IMR-90 (cell line): ENCODE measurements at regions not wholly inside any gene's neighbourhood (a gene's known extent, or its start where the extent isn't known, plus 50 kb on each side); places are given as distances from the start of the nearest gene placed in this dataset.

Experiments used
- ATAC-seq: fragments of 200-7000 bp; cut with Tn5 transposase; 2 replicates; pipeline ENCODE4 v1.9.1; 2020; ENCODE audit warnings: low read depth, mild to moderate bottlenecking, moderate library complexity
- BruUV-seq: library from RNA; stranded (reverse); fragments of 400-500 nt; replicated peaks from 2 replicates; lab custom pipeline; 2021; lab: Mats Ljungman, UMichigan
- CTCF ChIA-PET: fragments of 300-600 bp; formaldehyde crosslinking; extraction: SDS; loops from one replicate; lab custom pipeline; 2021; ENCODE audit warnings: antibody characterized with exemption; lab: Yijun Ruan, JAX
- POLR2A ChIA-PET: fragments of 300-600 bp; sonication (Branson Sonifier 250); formaldehyde crosslinking; loops from one replicate; lab custom pipeline; 2022; ENCODE audit warnings: antibody characterized with exemption; ENCODE audit not compliant: unreplicated experiment; lab: Charles Lee
- DNase-seq: peaks from one replicate; pipeline ENCODE4 v3.0.0; 2013
- H2AFZ ChIP-seq: replicated peaks from 2 replicates; pipeline ENCODE3; 2013; ENCODE audit warnings: low read length, mild to moderate bottlenecking; ENCODE audit not compliant: poor library complexity
- H2AK5ac ChIP-seq: 2 replicates; pipeline ENCODE4 v1.6.1; 2013; ENCODE audit warnings: low read depth, low read length, inconsistent platforms
- H2AK9ac ChIP-seq: replicated peaks from 2 replicates; pipeline ENCODE3; 2013; ENCODE audit warnings: mild to moderate bottlenecking, low read depth, low read length, moderate library complexity; ENCODE audit not compliant: poor library complexity
- H2BK120ac ChIP-seq: 2 replicates; pipeline ENCODE4 v1.6.1; 2013; ENCODE audit warnings: low read depth, low read length, inconsistent platforms
- H2BK15ac ChIP-seq: 3 replicates; pipeline ENCODE4 v1.6.1; 2013; ENCODE audit warnings: low read depth, low read length, inconsistent platforms
- H2BK20ac ChIP-seq: 2 replicates; pipeline ENCODE4 v1.6.1; 2013; ENCODE audit warnings: low read depth, mild to moderate bottlenecking, inconsistent platforms, low read length, moderate library complexity
- H2BK5ac ChIP-seq: 2 replicates; pipeline ENCODE4 v1.6.1; 2013; ENCODE audit warnings: mild to moderate bottlenecking, low read depth, low read length, inconsistent platforms; ENCODE audit not compliant: poor library complexity, severe bottlenecking
- H3K14ac ChIP-seq: replicated peaks from 2 replicates; pipeline ENCODE4 v1.6.1; 2013; ENCODE audit warnings: low read depth, low read length, inconsistent platforms
- H3K18ac ChIP-seq: 2 replicates; pipeline ENCODE4 v1.6.1; 2013; ENCODE audit warnings: low read depth, low read length, control low read depth
- H3K23ac ChIP-seq: 2 replicates; pipeline ENCODE4 v1.6.1; 2013; ENCODE audit warnings: low read depth, low read length, inconsistent platforms
- H3K27ac ChIP-seq: 2 replicates; pipeline ENCODE4 v1.5.1; 2013; ENCODE audit warnings: mild to moderate bottlenecking, control low read depth, low read length; ENCODE audit not compliant: insufficient read depth
- H3K27me3 ChIP-seq: 2 replicates; pipeline ENCODE4 v1.6.1; 2013; ENCODE audit warnings: low read length; ENCODE audit not compliant: control insufficient read depth, insufficient read depth
- H3K36me3 ChIP-seq: 2 replicates; pipeline ENCODE4 v1.6.1; 2013; ENCODE audit warnings: low read length, mixed read lengths; ENCODE audit not compliant: control insufficient read depth, insufficient read depth
- H3K4ac ChIP-seq: 2 replicates; pipeline ENCODE4 v1.6.1; 2013; ENCODE audit warnings: low read depth, low read length, inconsistent platforms
- H3K4me1 ChIP-seq: 2 replicates; pipeline ENCODE4 v1.6.1; 2013; ENCODE audit warnings: low read length, mixed read lengths; ENCODE audit not compliant: control insufficient read depth, insufficient read depth
- H3K4me2 ChIP-seq: 2 replicates; pipeline ENCODE4 v1.6.1; 2013; ENCODE audit warnings: low read depth, mild to moderate bottlenecking, control low read depth, low read length, moderate library complexity
- H3K4me3 ChIP-seq: 2 replicates; pipeline ENCODE4 v1.5.1; 2013; ENCODE audit warnings: low read depth, mild to moderate bottlenecking, control low read depth, low read length, moderate library complexity; ENCODE audit not compliant: insufficient read depth
- H3K56ac ChIP-seq: 2 replicates; pipeline ENCODE4 v1.6.1; 2013; ENCODE audit warnings: low read length, inconsistent platforms; ENCODE audit not compliant: insufficient read depth; ENCODE audit errors: extremely low read depth
- H3K79me1 ChIP-seq, 2 experiments: 2 replicates each; pipeline ENCODE4 v1.6.1; 2013; ENCODE audit warnings: low read length in 2 of 2, inconsistent platforms in 1 of 2, low read depth in 1 of 2
- H3K9ac ChIP-seq: 2 replicates; pipeline ENCODE4 v1.6.1; 2013; ENCODE audit warnings: low read depth, low read length, control low read depth
- H3K9me1 ChIP-seq: 2 replicates; pipeline ENCODE4 v1.6.1; 2013; ENCODE audit warnings: low read length, inconsistent platforms; ENCODE audit not compliant: insufficient read depth
- H3K9me3 ChIP-seq: 2 replicates; pipeline ENCODE4 v1.6.1; 2013; ENCODE audit warnings: low read length; ENCODE audit not compliant: control insufficient read depth, insufficient read depth
- H4K20me1 ChIP-seq: 2 replicates; pipeline ENCODE4 v1.6.1; 2013; ENCODE audit warnings: low read length, inconsistent platforms; ENCODE audit not compliant: insufficient read depth
- H4K5ac ChIP-seq: 2 replicates; pipeline ENCODE4 v1.6.1; 2013; ENCODE audit warnings: mild to moderate bottlenecking, low read depth, low read length, control low read depth
- H4K8ac ChIP-seq, 2 experiments: 2 replicates each; pipeline ENCODE4 v1.6.1; 2013; ENCODE audit warnings: low read depth in 2 of 2, low read length in 2 of 2, control low read depth in 1 of 2, inconsistent platforms in 1 of 2
- H4K91ac ChIP-seq: 2 replicates; pipeline ENCODE4 v1.6.1; 2013; ENCODE audit warnings: low read depth, low read length, inconsistent platforms; ENCODE audit not compliant: insufficient read depth
- BHLHE40 ChIP-seq: fragments of 150-350 bp; IDR thresholded peaks from 2 replicates; pipeline ENCODE4 v1.6.1; 2016; ENCODE audit warnings: mild to moderate bottlenecking, low read depth, low read length
- CEBPB ChIP-seq: IDR thresholded peaks from 2 replicates; pipeline ENCODE4 v1.6.1; 2012; ENCODE audit warnings: low read depth, low read length, improper control_type of control experiment
- CHD1 ChIP-seq: IDR thresholded peaks from 2 replicates; pipeline ENCODE4 v1.6.1; 2012; ENCODE audit warnings: low read depth, low read length, improper control_type of control experiment
- CTCF ChIP-seq: conservative IDR thresholded peaks from 2 replicates; pipeline ENCODE4 v1.5.1; 2012; ENCODE audit warnings: mild to moderate bottlenecking, low read depth, low read length, improper control_type of control experiment
- FOS ChIP-seq: fragments of 150-350 bp; IDR thresholded peaks from 2 replicates; pipeline ENCODE4 v1.6.1; 2016; ENCODE audit warnings: low read depth, low read length
- MAFK ChIP-seq: IDR thresholded peaks from 2 replicates; pipeline ENCODE4 v1.6.1; 2012; ENCODE audit warnings: low read depth, low read length, improper control_type of control experiment
- MAZ ChIP-seq: IDR thresholded peaks from 2 replicates; pipeline ENCODE4 v1.6.1; 2012; ENCODE audit warnings: low read depth, mild to moderate bottlenecking, low read length, improper control_type of control experiment, moderate library complexity, borderline replicate concordance
- MXI1 ChIP-seq: IDR thresholded peaks from 2 replicates; pipeline ENCODE4 v1.6.1; 2012; ENCODE audit warnings: low read depth, mild to moderate bottlenecking, low read length, moderate library complexity, borderline replicate concordance
- NFE2L2 ChIP-seq: fragments of 150-350 bp; IDR thresholded peaks from 2 replicates; pipeline ENCODE4 v1.6.1; 2016; ENCODE audit warnings: low read depth, mild to moderate bottlenecking, low read length
- POLR2A ChIP-seq: IDR thresholded peaks from 2 replicates; pipeline ENCODE4 v1.6.1; 2012; ENCODE audit warnings: mild to moderate bottlenecking, low read depth, low read length
- RAD21 ChIP-seq: IDR thresholded peaks from 2 replicates; pipeline ENCODE4 v1.6.1; 2012; ENCODE audit warnings: low read length, improper control_type of control experiment
- RCOR1 ChIP-seq: IDR thresholded peaks from 2 replicates; pipeline ENCODE4 v1.6.1; 2012; ENCODE audit warnings: mild to moderate bottlenecking, low read length, improper control_type of control experiment; ENCODE audit not compliant: insufficient replicate concordance
- USF2 ChIP-seq: fragments of 150-350 bp; IDR thresholded peaks from 2 replicates; pipeline ENCODE4 v1.6.1; 2017; ENCODE audit warnings: mild to moderate bottlenecking, antibody characterized with exemption, low read length, low read depth
- dilution Hi-C: fragments of 300-500 bp; cut with HindIII; formaldehyde crosslinking; loops from one replicate; pipeline ENCODE4 v1.14.3; 2018; ENCODE audit warnings: low sequenced_read_pairs; ENCODE audit not compliant: unreplicated experiment
- in situ Hi-C: fragments of 300-500 bp; cut with MboI; formaldehyde crosslinking; loops from 3 replicates; pipeline ENCODE4 v1.14.3; 2019; ENCODE audit warnings: low sequenced_read_pairs, inconsistent platforms, mixed read lengths
- intact Hi-C: fragments of 100-400 bp; cut with micrococcal nuclease; formaldehyde crosslinking; loops from 2 replicates; pipeline ENCODE4 v1.10.0; 2022

DNA sequence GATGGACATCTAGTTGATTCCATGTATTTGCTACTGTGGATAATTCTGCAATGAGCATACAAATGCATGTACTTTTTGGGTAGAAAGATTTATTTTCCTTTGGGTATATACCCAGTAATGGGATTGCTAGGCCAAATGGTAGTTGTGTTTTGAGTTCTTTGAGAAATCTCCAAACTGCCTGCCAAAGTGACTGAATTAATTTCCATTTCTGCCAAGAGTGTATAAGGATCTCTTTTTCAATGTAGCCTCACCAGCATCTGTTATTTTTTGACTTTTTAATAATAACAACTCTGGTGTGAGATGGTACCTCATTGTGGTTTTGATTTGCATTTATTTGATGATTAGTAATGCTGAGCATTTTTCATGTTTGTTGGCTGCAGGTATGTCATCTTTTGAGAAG lies 435.0 kb upstream of the CBLB start:
- Histone ChIP-seq H3K4me1 (no peaks in the 10 kb centered on the region), H3K4me3 (no peak overlapping the region), H4K20me1 (no peaks in the 10 kb centered on the region), H4K5ac (no peak overlapping the region), H3K36me3 (no peaks in the 10 kb centered on the region), H3K23ac (no peak overlapping the region), H3K9ac (no peak overlapping the region), H3K18ac (no peak overlapping the region), H4K91ac (no peak overlapping the region), H2BK120ac (no peak overlapping the region), H3K56ac (no peak overlapping the region), H3K14ac (no peak overlapping the region), H3K79me1 (no peaks in the 10 kb centered on the region), H3K27me3 (no peaks in the 10 kb centered on the region), H3K9me3 (no peaks in the 10 kb centered on the region), H4K8ac (no peak overlapping the region), H2BK20ac (no peak overlapping the region), H3K4ac (no peak overlapping the region), H2AFZ (no peak overlapping the region), H2AK9ac (no peak overlapping the region), H2BK5ac (no peak overlapping the region), H3K27ac (no peak overlapping the region), H3K9me1 (no peaks in the 10 kb centered on the region), H2BK15ac (no peak overlapping the region), H3K4me2 (no peak overlapping the region), H2AK5ac (no peak overlapping the region)
- ChIA-PET POLR2A (no interaction called here), CTCF (no interaction called here)
- ATAC-seq (no peak), DNase-seq (no peak)
- dilution Hi-C loops (no loop called here), in situ Hi-C loops (no loop called here), intact Hi-C loops (no loop called here)
- TF ChIP-seq RAD21 (no peak), BHLHE40 (no peak), CTCF (no peak), CEBPB (no peak), USF2 (no peak), NFE2L2 (no peak), MAZ (no peak), MXI1 (no peak), FOS (no peak), POLR2A (no peak), MAFK (no peak), RCOR1 (no peak), CHD1 (no peak)
- no TSS peak for BruUV-seq
